WTC11 (cell line): ENCODE measurements at regions not wholly inside any gene's neighbourhood (a gene's known extent, or its start where the extent isn't known, plus 50 kb on each side); places are given as distances from the start of the nearest gene placed in this dataset.

Experiments
- ZNF317 ChIP-seq: sonication (generic); formaldehyde crosslinking; IDR thresholded peaks from 2 replicates; pipeline ENCODE4 v1.8.1; 2023; ENCODE audit warnings: low read depth, mild to moderate bottlenecking, moderate library complexity, missing genetic modification reagents, borderline replicate concordance
- TF ChIP-seq, protein P1 (sequence below): sonication (generic); formaldehyde crosslinking; IDR thresholded peaks from 2 replicates; pipeline ENCODE4 v1.8.1; 2022; ENCODE audit warnings: low read depth, mild to moderate bottlenecking, moderate library complexity, missing genetic modification reagents, borderline replicate concordance

GRCh38 chr1:106226550-106226949, 829.9 kb upstream of the PRMT6 start:
- TF ChIP-seq, protein P1, sequence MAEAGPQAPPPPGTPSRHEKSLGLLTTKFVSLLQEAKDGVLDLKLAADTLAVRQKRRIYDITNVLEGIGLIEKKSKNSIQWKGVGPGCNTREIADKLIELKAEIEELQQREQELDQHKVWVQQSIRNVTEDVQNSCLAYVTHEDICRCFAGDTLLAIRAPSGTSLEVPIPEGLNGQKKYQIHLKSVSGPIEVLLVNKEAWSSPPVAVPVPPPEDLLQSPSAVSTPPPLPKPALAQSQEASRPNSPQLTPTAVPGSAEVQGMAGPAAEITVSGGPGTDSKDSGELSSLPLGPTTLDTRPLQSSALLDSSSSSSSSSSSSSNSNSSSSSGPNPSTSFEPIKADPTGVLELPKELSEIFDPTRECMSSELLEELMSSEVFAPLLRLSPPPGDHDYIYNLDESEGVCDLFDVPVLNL (CRISPR knock-in tag) = no peak
- TF ChIP-seq ZNF317 (CRISPR knock-in tag) = no peak
